GM21381 (cell line): ENCODE measurements at regions not wholly inside any gene's neighbourhood (a gene's known extent, or its start where the extent isn't known, plus 50 kb on each side); places are given as distances from the start of the nearest gene placed in this dataset.
"Not testable (repeated sequence)": the region's sequence is repeated elsewhere in the genome, so short reads cannot be mapped to it uniquely, and the experiment has no call there.

Experiments used
- ATAC-seq: cut with Tn5 transposase; IDR thresholded peaks from one replicate; pipeline ENCODE4 v1.9.1; 2021; ENCODE audit warnings: mild to moderate bottlenecking, moderate library complexity; ENCODE audit not compliant: unreplicated experiment

GRCh38 chrX:40788698-40789097 lies 53.4 kb upstream of the MED14 start:
- not testable (repeated sequence) for ATAC-seq

GRCh38 chrX:40792433-40792832 lies 57.1 kb upstream of the MED14 start:
- ATAC-seq = no peak

GRCh38 chrX:40794829-40795130 lies 59.4 kb upstream of the MED14 start:
- not testable (repeated sequence) for ATAC-seq

- not testable (repeated sequence) for ATAC-seq
Observed at GRCh38 chrX:40799745-40800144, 64.4 kb upstream of the MED14 start.

GRCh38 chrX:40805404-40805803 lies 70.1 kb upstream of the MED14 start:
- ATAC-seq = no peak

GRCh38 chrX:40806513-40807220 lies 71.3 kb upstream of the MED14 start:
- no peak for ATAC-seq

- ATAC-seq = no peak
Observed at GRCh38 chrX:40807384-40807783, 72.0 kb upstream of the MED14 start.

GRCh38 chrX:40808203-40808602 lies 72.9 kb upstream of the MED14 start:
- no peak for ATAC-seq

- no peak for ATAC-seq
Observed at GRCh38 chrX:40809210-40809609, 73.9 kb upstream of the MED14 start.

GRCh38 chrX:40815045-40815444 lies 79.7 kb upstream of the MED14 start:
- not testable (repeated sequence) for ATAC-seq

GRCh38 chrX:40816906-40817305 lies 81.6 kb upstream of the MED14 start:
- ATAC-seq = no peak

GRCh38 chrX:40818236-40818635 lies 82.9 kb upstream of the MED14 start:
- ATAC-seq = no peak

- ATAC-seq = no peak
Observed at GRCh38 chrX:40821780-40822179, 86.4 kb upstream of the MED14 start.

GRCh38 chrX:40827331-40827730 lies 92.0 kb upstream of the MED14 start:
- ATAC-seq = no peak

GRCh38 chrX:40831750-40832149 lies 96.4 kb upstream of the MED14 start:
- no peak for ATAC-seq

GRCh38 chrX:40832723-40833122 lies 97.4 kb upstream of the MED14 start:
- no peak for ATAC-seq

- no peak for ATAC-seq
Observed at GRCh38 chrX:40834225-40834624, 98.9 kb upstream of the MED14 start.

- no peak for ATAC-seq
Observed at GRCh38 chrX:40835526-40835925, 100.2 kb upstream of the MED14 start.

- ATAC-seq = no peak
Observed at GRCh38 chrX:40843643-40844042, 108.3 kb upstream of the MED14 start.

GRCh38 chrX:40844471-40844870 lies 109.1 kb upstream of the MED14 start:
- no peak for ATAC-seq

- no peak for ATAC-seq
Observed at GRCh38 chrX:40845331-40845911, 110.1 kb upstream of the MED14 start.

- no peak for ATAC-seq
Observed at GRCh38 chrX:40849906-40850823, 114.8 kb upstream of the MED14 start.
